HCT116 (cell line): ENCODE measurements at regions not wholly inside any gene's neighbourhood (a gene's known extent, or its start where the extent isn't known, plus 50 kb on each side); places are given as distances from the start of the nearest gene placed in this dataset.

ENCODE experiments used
- ATAC-seq: fragments of 200-7000 bp; cut with Tn5 transposase; 2 replicates; pipeline ENCODE4 v1.9.1; 2020; ENCODE audit warnings: mild to moderate bottlenecking, moderate library complexity
- BruUV-seq: library from RNA; stranded (reverse); fragments of 400-500 nt; replicated peaks from 2 replicates; lab custom pipeline; 2021; lab: Mats Ljungman, UMichigan
- CTCF ChIA-PET: fragments of 300-600 bp; sonication (Branson Sonifier 250); formaldehyde crosslinking; loops from one replicate; lab custom pipeline; 2021; ENCODE audit warnings: antibody characterized with exemption; lab: Charles Lee
- POLR2A ChIA-PET: fragments of 300-600, 350-600 bp; sonication (Branson Sonifier 250); formaldehyde crosslinking; loops from one replicate; lab custom pipeline; 2021; ENCODE audit warnings: antibody characterized with exemption; lab: Charles Lee
- RAD21 ChIA-PET, 2 experiments: fragments of 300-600 bp; sonication (Branson Sonifier 250); formaldehyde crosslinking; loops; one replicate each; lab custom pipeline; 2023; ENCODE audit warnings: low total read pairs in 2 of 2; ENCODE audit not compliant: uncharacterized antibody in 2 of 2, unreplicated experiment in 2 of 2, low non-redundant PET in 1 of 2; lab: Charles Lee
- DNase-seq: peaks from one replicate; pipeline ENCODE4 v3.0.0-alpha.2; 2010; ENCODE audit warnings: low read depth, low spot score
- H2AFZ ChIP-seq: fragments of 200-600 bp; shearing (Covaris generic), sonication (generic); 2 replicates; pipeline ENCODE4 v1.6.1; 2017; ENCODE audit warnings: low read depth, mixed run types, mixed read lengths, antibody characterized with exemption, low read length; ENCODE audit not compliant: poor library complexity, severe bottlenecking
- H3K27ac ChIP-seq: 2 replicates; pipeline ENCODE4 v1.5.1; 2012; ENCODE audit warnings: low read depth, low read length
- H3K27me3 ChIP-seq: fragments of 200-600 bp; sonication (generic); 2 replicates; pipeline ENCODE4 v1.6.1; 2016; ENCODE audit warnings: mixed run types, low read length, mixed read lengths; ENCODE audit not compliant: insufficient read depth
- H3K36me3 ChIP-seq, 2 experiments: fragments of 200-500 bp in 1 of 2; fragments of 200-600 bp in 1 of 2; sonication (Bioruptor generic) in 1 of 2; sonication (generic) in 1 of 2; 2 replicates each; pipeline versions ENCODE4 v1.5.1 to v1.6.1; 2014 to 2016; ENCODE audit warnings: low read length in 2 of 2, inconsistent platforms in 1 of 2, mixed read lengths in 1 of 2, mixed run types in 1 of 2; ENCODE audit not compliant: insufficient read depth in 2 of 2, control insufficient read depth in 1 of 2
- H3K4me1 ChIP-seq, 2 experiments: fragments of 200-600 bp in 1 of 2; sonication (generic) in 1 of 2; 2 replicates each; pipeline versions ENCODE4 v1.5.1 to v1.6.1; 2012 to 2017; ENCODE audit warnings: low read length in 2 of 2, inconsistent platforms in 1 of 2, mild to moderate bottlenecking in 1 of 2, mixed read lengths in 1 of 2, mixed run types in 1 of 2, moderate library complexity in 1 of 2; ENCODE audit not compliant: insufficient read depth in 2 of 2, control insufficient read depth in 1 of 2
- H3K4me2 ChIP-seq: fragments of 200-600 bp; sonication (generic); 2 replicates; pipeline ENCODE4 v1.6.1; 2017; ENCODE audit warnings: mixed run types, low read length, mixed read lengths
- H3K4me3 ChIP-seq, 2 experiments: fragments of 200-600 bp in 1 of 2; sonication (generic) in 1 of 2; replicated peaks in 1 of 2; 2 replicates each; pipeline ENCODE4 v1.5.1; 2011 to 2016; ENCODE audit warnings: low read length in 2 of 2, control low read depth in 1 of 2, low read depth in 1 of 2, mild to moderate bottlenecking in 1 of 2, mixed read lengths in 1 of 2, mixed run types in 1 of 2
- H3K79me2 ChIP-seq: fragments of 200-600 bp; sonication (generic); 2 replicates; pipeline ENCODE4 v1.6.1; 2017; ENCODE audit warnings: mild to moderate bottlenecking, mixed run types, low read length, moderate library complexity, mixed read lengths; ENCODE audit not compliant: insufficient read depth
- H3K9ac ChIP-seq: fragments of 200-600 bp; sonication (generic); 2 replicates; pipeline ENCODE4 v1.6.1; 2016; ENCODE audit warnings: low read length, mixed read lengths
- H3K9me2 ChIP-seq: fragments of 200-600 bp; sonication (generic), shearing (Covaris generic); 2 replicates; pipeline ENCODE4 v1.6.1; 2017; ENCODE audit warnings: mixed run types, mild to moderate bottlenecking, moderate library complexity; ENCODE audit not compliant: insufficient read depth
- H3K9me3 ChIP-seq, 2 experiments: fragments of 200-500 bp in 1 of 2; fragments of 200-600 bp in 1 of 2; sonication (Bioruptor generic) in 1 of 2; sonication (generic) in 1 of 2; 2 replicates each; pipeline ENCODE4 v1.6.1; 2014 to 2017; ENCODE audit warnings: low read length in 2 of 2, mixed read lengths in 2 of 2, inconsistent platforms in 1 of 2, low read depth in 1 of 2, mild to moderate bottlenecking in 1 of 2, mixed run types in 1 of 2, moderate library complexity in 1 of 2; ENCODE audit not compliant: control insufficient read depth in 1 of 2, insufficient read depth in 1 of 2
- H4K20me1 ChIP-seq: fragments of 200-600 bp; sonication (generic), shearing (Covaris generic); 2 replicates; pipeline ENCODE4 v1.6.1; 2017; ENCODE audit warnings: mixed run types, mild to moderate bottlenecking, moderate library complexity; ENCODE audit not compliant: insufficient read depth
- EGR1 ChIP-seq: IDR thresholded peaks from 2 replicates; pipeline ENCODE4 v1.6.1; 2012; ENCODE audit warnings: low read depth
- EZH2 ChIP-seq: fragments of 200-600 bp; sonication (generic); IDR thresholded peaks from 2 replicates; pipeline ENCODE4 v1.6.1; 2017; ENCODE audit warnings: antibody characterized with exemption, mixed run types
- EZH2phosphoT487 ChIP-seq: fragments of 200-600 bp; IDR thresholded peaks from 2 replicates; pipeline ENCODE4 v1.6.1; 2018; ENCODE audit warnings: antibody characterized with exemption, borderline replicate concordance
- POLR2A ChIP-seq: IDR thresholded peaks from 2 replicates; pipeline ENCODE4 v1.7.0; 2011; ENCODE audit warnings: borderline replicate concordance; ENCODE audit not compliant: insufficient read depth, insufficient read length; ENCODE audit errors: extremely low read depth
- POLR2AphosphoS5 ChIP-seq: IDR thresholded peaks from 2 replicates; pipeline ENCODE4 v1.6.1; 2011; ENCODE audit warnings: mild to moderate bottlenecking, low read depth, low read length, moderate library complexity
- REST ChIP-seq: IDR thresholded peaks from 2 replicates; pipeline ENCODE4 v1.6.1; 2012; ENCODE audit warnings: low read depth
- SIN3A ChIP-seq: IDR thresholded peaks from 2 replicates; pipeline ENCODE4 v1.6.1; 2012; ENCODE audit warnings: low read depth
- SP1 ChIP-seq: IDR thresholded peaks from 2 replicates; pipeline ENCODE4 v1.6.1; 2012; ENCODE audit warnings: low read depth
- TCF7L2 ChIP-seq: IDR thresholded peaks from 2 replicates; pipeline ENCODE4 v1.7.0; 2011; ENCODE audit warnings: borderline replicate concordance, inconsistent platforms; ENCODE audit not compliant: insufficient read depth, insufficient read length; ENCODE audit errors: extremely low read depth
- YY1 ChIP-seq: IDR thresholded peaks from 2 replicates; pipeline ENCODE4 v1.6.1; 2011; ENCODE audit warnings: low read length, low read depth, moderate library complexity, mild to moderate bottlenecking; ENCODE audit not compliant: insufficient replicate concordance; ENCODE audit errors: extremely low read depth
- intact Hi-C: fragments of 100-400 bp; cut with micrococcal nuclease; formaldehyde crosslinking; loops from 2 replicates; pipeline ENCODE4 v1.10.0; 2022

GRCh38 chr5:173826086-173826427 lies 62.1 kb upstream of the CPEB4 start (continued):
- TF ChIP-seq REST, result no peak

GRCh38 chr5:173826428-173827350 lies 61.5 kb upstream of the CPEB4 start:
- no TSS peak for BruUV-seq
- intact Hi-C loops, result no loop called here

More at GRCh38 chr5:173826428-173827350, 61.5 kb upstream of the CPEB4 start:
- no peaks in the 10 kb centered on the region for H3K27me3 ChIP-seq
- H3K27ac ChIP-seq, result no peak overlapping the region
- no peaks in the 10 kb centered on the region for H3K9me3 ChIP-seq
- ChIA-PET RAD21 (no interaction called here), POLR2A (no interaction called here), CTCF (no interaction called here)
- H3K79me2 ChIP-seq, result no peaks in the 10 kb centered on the region
- H3K4me2 ChIP-seq, result no peak overlapping the region
- no peak for TF ChIP-seq EZH2phosphoT487
- no peak for TF ChIP-seq YY1
- TF ChIP-seq POLR2AphosphoS5, result no peak
- TF ChIP-seq REST, result no peak
- TF ChIP-seq TCF7L2, result no peak
- TF ChIP-seq SIN3A, result no peak
- TF ChIP-seq POLR2A, result no peak
- TF ChIP-seq SP1, result no peak
- TF ChIP-seq EGR1, result no peak
- TF ChIP-seq EZH2, result no peak
- no peaks in the 10 kb centered on the region for H4K20me1 ChIP-seq
- H3K4me3 ChIP-seq, result no peak overlapping the region
- peaks cover 6 to 11% of the 10 kb centered on the region in 2 experiments; a peak in 2 of 4 replicates for H3K4me1 ChIP-seq
- DNase-seq (no peak), ATAC-seq (no peak)
- H3K9ac ChIP-seq, result no peak overlapping the region
- no peak overlapping the region for H2AFZ ChIP-seq
- no peaks in the 10 kb centered on the region for H3K36me3 ChIP-seq
- H3K9me2 ChIP-seq, result no peaks in the 10 kb centered on the region
